GM21423 (cell line): ENCODE measurements at regions not wholly inside any gene's neighbourhood (a gene's known extent, or its start where the extent isn't known, plus 50 kb on each side); places are given as distances from the start of the nearest gene placed in this dataset.

Experiments used
- ATAC-seq: cut with Tn5 transposase; IDR thresholded peaks from one replicate; pipeline ENCODE4 v1.9.1; 2021; ENCODE audit warnings: mild to moderate bottlenecking, moderate library complexity; ENCODE audit not compliant: unreplicated experiment

GRCh38 chr20:10724449-10725173 lies 50.8 kb upstream of the JAG1 start:
- ATAC-seq, result no peak

- ATAC-seq, result no peak
Observed at GRCh38 chr20:10728873-10729670, 55.3 kb upstream of the JAG1 start.

GRCh38 chr20:10729785-10730184 lies 56.0 kb upstream of the JAG1 start:
- no peak for ATAC-seq

- ATAC-seq, result no peak
Observed at GRCh38 chr20:10730629-10731183, 56.9 kb upstream of the JAG1 start.

- ATAC-seq, result no peak
Observed at GRCh38 chr20:10731190-10731965, 57.6 kb upstream of the JAG1 start.

- no peak for ATAC-seq
Observed at GRCh38 chr20:10733122-10733521, 59.3 kb upstream of the JAG1 start.

GRCh38 chr20:10735195-10735949 lies 61.6 kb upstream of the JAG1 start:
- no peak for ATAC-seq

GRCh38 chr20:10739134-10739533 lies 65.3 kb upstream of the JAG1 start:
- ATAC-seq, result no peak

- ATAC-seq, result no peak
Observed at GRCh38 chr20:10739566-10739965, 65.8 kb upstream of the JAG1 start.

- no peak for ATAC-seq
Observed at GRCh38 chr20:10741060-10741459, 67.3 kb upstream of the JAG1 start.

- no peak for ATAC-seq
Observed at GRCh38 chr20:10745790-10746189, 72.0 kb upstream of the JAG1 start.

- ATAC-seq, result no peak
Observed at GRCh38 chr20:10747019-10747418, 73.2 kb upstream of the JAG1 start.

- ATAC-seq, result no peak
Observed at GRCh38 chr20:10749084-10749483, 75.3 kb upstream of the JAG1 start.

- no peak for ATAC-seq
Observed at GRCh38 chr20:10752206-10752605, 78.4 kb upstream of the JAG1 start.

- ATAC-seq, result no peak
Observed at GRCh38 chr20:10754824-10755223, 81.0 kb upstream of the JAG1 start.

GRCh38 chr20:10758446-10758845 lies 84.6 kb upstream of the JAG1 start:
- ATAC-seq, result no peak

GRCh38 chr20:10761232-10761631 lies 87.4 kb upstream of the JAG1 start:
- no peak for ATAC-seq

- ATAC-seq, result no peak
Observed at GRCh38 chr20:10761786-10762185, 88.0 kb upstream of the JAG1 start.

- no peak for ATAC-seq
Observed at GRCh38 chr20:10762216-10762615, 88.4 kb upstream of the JAG1 start.

GRCh38 chr20:10763112-10763511 lies 89.3 kb upstream of the JAG1 start:
- no peak for ATAC-seq

- ATAC-seq, result no peak
Observed at GRCh38 chr20:10769700-10770099, 95.9 kb upstream of the JAG1 start.
